Right ventricle myocardium inferior (tissue), 1 donor: ENCODE measurements at regions not wholly inside any gene's neighbourhood (a gene's known extent, or its start where the extent isn't known, plus 50 kb on each side); places are given as distances from the start of the nearest gene placed in this dataset.

Experiments used
- ATAC-seq: fragments of 200-7000 bp; cut with Tn5 transposase; one replicate; pipeline ENCODE4 v1.9.1; 2020; ENCODE audit warnings: mild to moderate bottlenecking, moderate library complexity
- DNase-seq: peaks from one replicate; pipeline ENCODE4 v3.0.0; 2021; ENCODE audit errors: missing footprints
- intact Hi-C: fragments of 100-400 bp; cut with DNase I; formaldehyde crosslinking; loops from one replicate; pipeline ENCODE4 v1.11.0; 2022
- donor health status: DM: no; HTN: yes; CAD: no; lungs with severe emphysema.

DNA sequence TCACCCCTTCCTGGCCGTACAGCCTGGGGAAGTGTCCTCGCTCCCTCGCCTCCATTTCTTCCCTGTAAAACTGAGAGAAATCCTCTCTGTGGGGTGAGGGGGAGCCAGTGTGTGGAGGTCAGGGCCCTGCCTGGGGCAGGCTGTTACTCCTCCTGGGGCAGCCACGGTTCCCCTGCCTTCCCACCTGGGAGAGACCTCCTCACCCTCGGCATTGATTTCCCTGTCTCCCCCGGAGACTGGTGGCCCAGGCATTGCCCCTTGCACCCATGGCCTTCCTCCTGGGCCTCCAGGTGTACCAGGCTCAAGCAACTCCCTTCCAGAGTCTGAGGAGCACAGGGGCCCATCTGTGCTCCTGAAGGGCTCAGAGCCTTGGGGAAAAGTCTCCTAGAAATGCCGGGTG is 75.6 kb upstream of the RNU6ATAC start:
- intact Hi-C loops = no loop called here
- ATAC-seq (no peak), DNase-seq (no peak)

DNA sequence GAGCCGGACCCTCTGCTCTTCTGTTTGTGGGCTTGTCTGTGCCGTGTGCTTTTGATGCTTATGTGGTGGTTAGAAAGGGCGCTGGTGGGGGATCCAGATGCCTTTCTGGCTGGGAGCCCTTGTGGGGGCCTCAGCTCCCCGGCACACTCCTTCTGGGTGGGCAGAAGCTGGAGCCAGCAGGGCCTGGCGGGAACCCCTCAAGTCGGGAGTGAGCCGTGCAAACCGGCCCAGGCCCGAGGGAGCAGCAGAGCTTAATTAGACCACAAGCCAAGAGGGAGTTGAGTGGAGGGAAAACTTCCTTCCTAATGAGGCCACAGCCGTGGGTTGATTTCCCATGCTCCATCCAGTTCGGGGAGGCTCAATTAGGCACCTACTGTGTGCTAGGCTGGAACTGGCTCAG is 76.0 kb upstream of the RNU6ATAC start:
- DNase-seq = peak; percentile 64
- intact Hi-C loops = no loop called here
- ATAC-seq = no peak

DNA sequence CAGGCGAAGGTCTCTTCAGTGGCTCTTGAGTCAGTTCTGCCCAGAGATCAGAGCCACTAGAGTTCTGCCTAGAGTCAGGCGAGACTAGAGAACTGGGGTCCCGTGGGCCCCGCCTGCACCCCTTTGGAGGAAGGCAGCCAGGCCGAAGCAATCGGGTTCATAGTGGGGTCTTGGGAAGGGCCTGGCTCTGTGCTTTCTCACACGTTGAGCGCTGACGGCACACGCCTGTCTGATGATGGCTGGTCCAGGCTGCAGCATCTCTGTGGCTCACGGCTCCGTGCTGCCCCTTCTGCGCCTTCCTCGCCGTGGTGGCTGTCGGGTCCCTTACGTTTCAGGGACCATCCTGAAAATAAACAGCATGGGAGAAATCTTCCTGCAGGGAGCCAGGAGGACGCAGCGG is 78.3 kb upstream of the RNU6ATAC start:
- ATAC-seq (no peak), DNase-seq (peak; percentile 35)

DNA sequence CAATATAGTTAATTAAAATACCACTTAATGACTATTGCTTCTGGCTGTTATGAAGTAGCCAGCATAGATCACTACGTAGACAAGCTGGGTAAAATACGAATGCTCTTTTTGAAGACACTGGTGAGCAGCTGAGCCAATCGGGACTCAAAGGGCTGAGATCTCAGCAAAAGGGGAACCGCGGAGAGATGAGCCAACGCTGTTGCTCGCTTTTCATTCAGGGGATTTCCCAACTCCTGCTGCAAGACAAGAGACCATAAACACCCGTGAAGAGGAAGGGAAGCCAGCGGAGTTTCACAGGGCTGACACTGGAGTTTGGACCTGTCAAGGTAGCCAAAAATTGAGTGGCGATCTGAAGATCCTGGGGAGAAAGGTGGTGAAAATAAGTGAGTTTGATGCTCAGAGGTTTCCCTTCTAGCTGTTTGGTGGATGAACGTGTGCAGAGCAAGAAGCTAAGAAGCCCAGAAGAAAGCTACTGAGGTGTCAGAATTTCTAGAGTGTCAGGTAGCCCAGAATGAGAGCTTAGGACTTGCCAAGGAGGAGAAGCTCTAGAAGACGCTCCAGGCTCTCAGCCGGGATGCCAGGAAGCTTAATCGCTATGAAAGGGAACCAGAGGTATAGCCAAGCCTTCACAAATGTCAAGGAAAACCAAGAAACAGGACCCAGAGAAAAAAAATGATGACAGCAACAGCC is 79.6 kb upstream of the RNU6ATAC start:
- ATAC-seq (peak; percentile 46), DNase-seq (peak; percentile 62)
- intact Hi-C loops = no loop called here

More for the DNA sequence above, 78.3 kb upstream of the RNU6ATAC start:
- intact Hi-C loops = no loop called here

DNA sequence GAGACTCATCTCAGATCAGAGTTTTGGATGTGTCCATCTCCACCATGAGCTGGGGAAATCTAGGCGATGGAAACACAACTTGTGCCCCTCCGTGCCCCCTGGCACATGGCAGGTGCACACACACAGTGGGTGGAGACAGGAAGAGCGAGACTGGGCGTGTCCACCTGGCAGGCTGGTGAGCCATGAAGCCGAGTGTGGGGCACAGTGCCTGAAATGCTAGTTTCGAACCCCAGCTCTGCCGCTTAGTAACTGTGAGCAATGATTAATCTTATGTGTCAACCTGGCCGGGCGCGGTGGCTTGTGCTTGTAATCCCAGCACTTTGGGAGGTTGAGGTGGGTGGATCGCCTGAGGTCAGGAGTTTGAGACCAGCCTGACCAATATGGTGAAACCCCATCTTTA is 80.8 kb upstream of the RNU6ATAC start:
- intact Hi-C loops = no loop called here
- DNase-seq (peak; percentile 41), ATAC-seq (no peak)

GRCh38 chr9:134247918-134248631 is 78.2 kb upstream of the RXRA start:
- intact Hi-C loops = no loop called here
- ATAC-seq = no peak
- DNase-seq = no peak

GRCh38 chr9:134251296-134252069 is 74.8 kb upstream of the RXRA start:
- no peak for ATAC-seq
- peak; percentile 26 for DNase-seq
- intact Hi-C loops = no loop called here

- DNase-seq (peak; percentile 44), ATAC-seq (no peak)
- intact Hi-C loops = no loop called here
These were observed 74.0 kb upstream of the RXRA start for GRCh38 chr9:134252084-134252830.

DNA sequence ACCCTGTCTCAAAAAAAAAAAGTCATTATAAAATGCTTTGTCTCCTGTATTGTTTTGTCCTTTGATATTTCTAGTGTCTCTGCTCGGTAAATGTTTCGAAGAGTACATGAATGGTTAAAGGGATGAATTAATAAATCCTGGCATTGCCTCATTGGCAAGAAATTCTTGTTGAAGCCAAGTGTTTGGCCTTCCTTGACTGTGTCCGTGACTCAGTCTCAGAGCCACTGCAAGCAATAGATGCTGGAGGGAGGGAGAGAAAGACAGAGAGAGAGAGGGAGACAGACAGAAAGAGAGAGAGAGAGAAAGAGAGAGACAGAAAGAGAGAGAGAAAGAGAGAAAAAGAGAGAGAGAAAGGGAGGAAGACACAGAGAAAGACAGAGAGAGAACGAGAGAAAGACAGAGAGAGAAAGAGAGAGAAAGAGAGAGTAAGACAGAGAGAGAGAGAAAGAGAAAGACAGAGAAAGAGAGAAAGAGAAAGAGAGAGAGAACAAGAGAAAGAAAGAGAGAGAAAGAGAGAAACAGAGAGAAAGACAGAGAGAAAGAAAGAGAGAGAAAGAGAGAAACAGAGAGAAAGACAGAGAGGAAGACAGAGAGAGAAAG is 72.5 kb upstream of the RXRA start:
- intact Hi-C loops = no loop called here

GRCh38 chr9:134258332-134258731 is 67.9 kb upstream of the RXRA start:
- peak; percentile 70 for DNase-seq
- peak; percentile 40 for ATAC-seq
- intact Hi-C loops = no loop called here

More for the DNA sequence above, 72.5 kb upstream of the RXRA start:
- ATAC-seq (no peak), DNase-seq (no peak)

GRCh38 chr9:134258828-134259546 is 67.3 kb upstream of the RXRA start:
- intact Hi-C loops = no loop called here
- ATAC-seq (peak; percentile 87), DNase-seq (peak; percentile 87)

DNA sequence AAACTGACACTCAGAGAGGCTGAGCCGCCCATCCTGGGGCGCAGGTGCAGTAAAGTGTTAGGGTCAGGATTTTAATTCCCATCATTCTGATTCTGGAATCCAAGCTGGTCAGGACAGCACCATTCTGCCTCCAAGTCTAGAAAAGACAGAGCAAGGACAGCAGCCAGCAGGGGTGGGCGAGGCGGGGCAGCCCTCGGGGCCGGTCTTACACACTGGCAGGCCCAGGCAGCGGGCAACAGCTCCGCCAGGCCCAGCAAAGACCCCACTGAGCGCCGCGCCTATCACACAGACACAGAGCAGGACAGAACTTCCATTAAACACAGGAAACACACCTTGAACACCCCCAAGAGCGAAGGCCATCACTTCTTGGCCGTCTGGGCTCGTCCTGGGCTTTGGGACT is 66.5 kb upstream of the RXRA start:
- ATAC-seq = no peak
- intact Hi-C loops = no loop called here
- peak; percentile 54 for DNase-seq

DNA sequence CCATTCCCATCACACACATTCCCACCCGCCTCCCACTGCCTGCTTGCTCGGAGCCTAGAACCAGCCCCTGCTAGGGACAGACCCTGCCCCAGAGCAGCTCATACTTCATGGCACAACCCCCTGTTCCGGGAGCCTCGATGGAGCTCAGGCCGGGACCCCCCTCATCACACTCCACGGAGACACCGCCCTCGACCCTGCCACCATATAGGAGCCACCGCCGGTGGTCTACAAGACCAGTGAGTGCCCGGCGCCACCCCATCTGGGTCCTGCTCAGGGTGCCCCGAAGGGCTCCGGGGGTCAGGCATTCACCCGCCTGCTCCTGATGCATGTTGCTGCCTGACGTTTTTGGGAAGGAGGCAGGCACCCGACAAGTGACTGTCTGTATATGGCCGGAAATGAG is 65.5 kb upstream of the RXRA start:
- intact Hi-C loops = no loop called here
- no peak for ATAC-seq
- peak; percentile 49 for DNase-seq

DNA sequence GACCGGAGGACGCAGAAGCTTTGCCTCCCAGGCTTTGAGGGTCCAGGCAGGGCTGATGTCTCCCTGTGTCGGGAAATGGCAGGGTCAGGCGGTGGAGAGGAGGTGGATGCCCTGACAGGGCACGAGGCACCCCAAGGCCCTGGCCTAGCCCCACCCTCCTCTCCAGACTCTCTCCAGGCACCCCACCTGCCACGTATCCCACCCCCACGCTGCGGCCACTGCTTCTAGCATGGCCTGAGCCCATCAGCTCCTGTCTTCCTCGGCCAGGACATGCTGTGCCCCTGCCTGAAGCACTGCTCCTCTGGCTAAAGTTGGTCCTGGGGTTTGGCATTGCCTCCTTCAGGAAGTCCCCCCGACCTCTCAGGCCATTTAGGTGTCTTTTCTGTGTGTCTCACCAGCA is 64.2 kb upstream of the RXRA start:
- intact Hi-C loops = no loop called here
- ATAC-seq = no peak
- DNase-seq = peak; percentile 43

- ATAC-seq (no peak), DNase-seq (no peak)
- intact Hi-C loops = no loop called here
These were observed 62.7 kb upstream of the RXRA start for GRCh38 chr9:134263596-134263995.

- DNase-seq = peak; percentile 6
- intact Hi-C loops = no loop called here
- ATAC-seq = no peak
These were observed 62.1 kb upstream of the RXRA start for GRCh38 chr9:134264169-134264568.

DNA sequence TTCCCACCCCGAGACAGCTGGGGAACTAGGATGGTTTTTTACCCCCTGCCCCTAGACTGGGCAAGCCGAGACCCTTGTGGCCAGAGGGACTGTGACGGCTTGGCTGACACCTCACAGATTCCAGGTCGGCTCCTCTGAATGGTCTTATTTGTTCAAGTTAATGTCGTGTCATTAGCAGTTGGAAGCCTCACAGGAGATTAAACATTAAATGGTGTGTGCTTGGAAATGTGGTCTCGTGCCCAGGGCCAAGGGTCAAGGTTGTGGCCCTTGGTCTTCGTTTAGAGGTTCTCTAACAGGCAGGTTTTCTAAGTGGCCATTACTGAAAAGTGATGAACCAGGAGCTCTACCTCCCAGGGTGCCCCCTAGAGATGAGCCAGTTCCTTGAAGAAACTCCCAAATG is 61.2 kb upstream of the RXRA start:
- ATAC-seq (no peak), DNase-seq (no peak)
- intact Hi-C loops = no loop called here

DNA sequence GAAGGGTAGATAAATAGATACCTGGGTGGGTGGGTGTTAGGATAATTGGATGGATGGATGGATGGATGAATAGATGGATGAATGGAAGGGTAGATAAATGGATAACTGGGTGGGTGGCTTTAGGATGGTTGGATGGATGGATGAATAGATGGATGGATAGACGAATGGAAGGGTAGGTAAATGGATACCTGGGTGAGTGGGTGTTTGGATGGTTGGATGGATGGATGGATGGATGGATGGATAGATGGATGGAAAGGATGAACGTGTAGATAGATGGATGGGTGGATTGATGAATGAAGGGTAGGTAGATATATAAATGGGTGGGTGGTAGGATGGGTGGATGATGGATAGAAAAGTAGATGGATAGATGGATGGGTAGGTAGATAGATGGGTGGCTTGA is 59.8 kb upstream of the RXRA start:
- ATAC-seq = no peak
- intact Hi-C loops = no loop called here
- no peak for DNase-seq
